Coronary artery (tissue), 2 donors: ENCODE measurements at regions not wholly inside any gene's neighbourhood (a gene's known extent, or its start where the extent isn't known, plus 50 kb on each side); places are given as distances from the start of the nearest gene placed in this dataset.
A peak's percentile ranks its signal among the peaks of the same experiment; 100 is the strongest.
"Not testable (repeated sequence)": the region's sequence is repeated elsewhere in the genome, so short reads cannot be mapped to it uniquely, and the experiment has no call there.

Experiments
- DNase-seq: peaks from one replicate; pipeline ENCODE4 v3.0.0-alpha.2; 2017; ENCODE audit warnings: low spot score
- H3K27ac ChIP-seq, 2 donors: fragments of 200-600 bp; sonication (generic); one replicate each; pipeline ENCODE4 v1.5.1; 2016 to 2019
- H3K4me3 ChIP-seq: fragments of 200-600 bp; sonication (generic); 2 replicates; pipeline ENCODE4 v1.5.1; 2016; ENCODE audit warnings: mild to moderate bottlenecking, moderate library complexity
- TF ChIP-seq, protein P1 (sequence below): fragments of 200-600 bp; sonication (generic); IDR thresholded peaks from one replicate; pipeline ENCODE4 v1.5.1; 2019; ENCODE audit warnings: antibody characterized with exemption

DNA sequence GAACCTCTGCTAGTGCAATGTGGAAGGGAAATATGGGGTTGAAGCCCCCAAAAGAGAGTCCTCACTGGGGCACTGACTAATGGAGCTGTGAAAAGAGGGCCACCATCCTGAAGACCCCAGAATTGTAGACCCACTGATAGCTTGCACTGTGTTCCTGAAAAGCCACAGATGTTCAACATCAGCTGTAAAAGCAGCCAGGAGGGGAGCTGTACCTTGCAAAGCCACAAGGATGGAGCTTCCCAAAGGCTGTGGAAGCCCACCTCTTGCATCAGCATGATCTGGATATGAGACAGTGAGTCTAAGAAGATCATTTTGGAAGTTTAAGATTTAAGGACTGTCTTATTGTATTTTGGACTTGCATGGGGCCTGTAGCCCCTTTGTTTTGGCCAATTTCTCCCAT is 125.8 kb upstream of the TGFBR2 start:
- TF ChIP-seq, protein P1, sequence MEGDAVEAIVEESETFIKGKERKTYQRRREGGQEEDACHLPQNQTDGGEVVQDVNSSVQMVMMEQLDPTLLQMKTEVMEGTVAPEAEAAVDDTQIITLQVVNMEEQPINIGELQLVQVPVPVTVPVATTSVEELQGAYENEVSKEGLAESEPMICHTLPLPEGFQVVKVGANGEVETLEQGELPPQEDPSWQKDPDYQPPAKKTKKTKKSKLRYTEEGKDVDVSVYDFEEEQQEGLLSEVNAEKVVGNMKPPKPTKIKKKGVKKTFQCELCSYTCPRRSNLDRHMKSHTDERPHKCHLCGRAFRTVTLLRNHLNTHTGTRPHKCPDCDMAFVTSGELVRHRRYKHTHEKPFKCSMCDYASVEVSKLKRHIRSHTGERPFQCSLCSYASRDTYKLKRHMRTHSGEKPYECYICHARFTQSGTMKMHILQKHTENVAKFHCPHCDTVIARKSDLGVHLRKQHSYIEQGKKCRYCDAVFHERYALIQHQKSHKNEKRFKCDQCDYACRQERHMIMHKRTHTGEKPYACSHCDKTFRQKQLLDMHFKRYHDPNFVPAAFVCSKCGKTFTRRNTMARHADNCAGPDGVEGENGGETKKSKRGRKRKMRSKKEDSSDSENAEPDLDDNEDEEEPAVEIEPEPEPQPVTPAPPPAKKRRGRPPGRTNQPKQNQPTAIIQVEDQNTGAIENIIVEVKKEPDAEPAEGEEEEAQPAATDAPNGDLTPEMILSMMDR = no peak
- Histone ChIP-seq H3K27ac (peak overlapping the region in 1 of 2 donors; percentile 64), H3K4me3 (no peak overlapping the region)
- no peak for DNase-seq

DNA sequence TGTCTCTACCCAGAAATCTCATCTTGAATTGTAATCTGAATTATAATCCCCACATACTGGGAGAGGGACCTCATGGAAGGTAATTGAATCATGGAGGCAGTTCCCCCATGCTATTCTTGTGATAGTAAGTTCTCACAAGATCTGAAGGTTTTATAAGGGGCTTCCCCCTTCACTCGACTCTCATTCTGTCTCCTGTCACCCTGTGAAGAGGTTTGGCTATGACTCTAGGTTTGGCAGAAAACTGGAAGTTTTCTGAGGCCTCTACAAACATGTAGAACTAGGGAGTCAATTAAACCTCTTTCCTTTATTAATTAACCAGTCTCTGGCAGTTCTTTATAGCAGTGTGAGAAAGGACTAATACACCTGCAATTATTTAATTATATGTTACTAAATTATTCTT is 125.2 kb upstream of the TGFBR2 start:
- Histone ChIP-seq H3K4me3 (no peak overlapping the region), H3K27ac (no peak overlapping the region)
- no peak for DNase-seq
- TF ChIP-seq, protein P1 = no peak

DNA sequence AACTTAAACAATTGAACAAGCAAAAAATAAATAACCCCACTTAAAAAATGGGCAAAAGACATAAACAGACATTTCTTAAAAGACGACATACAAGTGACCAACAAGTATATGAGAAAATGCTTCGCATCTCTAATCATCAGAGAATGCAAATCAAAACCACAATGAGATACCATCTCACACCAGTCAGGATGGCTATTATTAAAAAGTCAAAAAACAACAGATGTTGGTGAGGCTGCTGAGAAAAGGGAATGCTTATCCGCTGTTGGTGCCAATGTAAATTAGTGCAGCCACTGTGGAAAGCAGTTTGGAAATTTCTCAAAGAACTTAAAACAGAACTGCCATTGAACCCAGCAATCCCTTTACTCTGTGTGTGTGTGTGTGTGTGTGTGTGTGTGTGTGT is 122.2 kb upstream of the TGFBR2 start:
- not testable (repeated sequence) for H3K27ac ChIP-seq, H3K4me3 ChIP-seq, DNase-seq

DNA sequence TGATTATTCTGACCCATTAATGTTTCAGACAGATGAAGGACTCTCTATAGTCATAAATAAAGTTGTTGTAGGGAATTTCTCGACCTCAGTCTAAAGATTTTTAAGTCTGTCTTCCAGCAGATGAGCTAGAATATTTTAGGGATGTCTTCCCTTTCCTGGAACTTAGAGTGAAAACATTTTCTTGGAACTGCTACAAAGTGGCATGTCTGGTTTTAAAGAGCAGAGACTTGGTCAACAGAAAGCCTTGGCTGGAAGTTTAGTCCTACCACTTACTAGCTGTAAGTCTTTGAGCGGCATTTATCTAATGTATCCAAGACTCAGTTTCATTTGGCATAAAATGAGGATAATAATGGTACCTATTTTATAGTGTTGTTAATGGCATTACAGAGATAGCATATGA is 120.0 kb upstream of the TGFBR2 start:
- H3K27ac ChIP-seq = no peak overlapping the region
- DNase-seq = no peak
- H3K4me3 ChIP-seq = no peak overlapping the region
- TF ChIP-seq, protein P1 = no peak

DNA sequence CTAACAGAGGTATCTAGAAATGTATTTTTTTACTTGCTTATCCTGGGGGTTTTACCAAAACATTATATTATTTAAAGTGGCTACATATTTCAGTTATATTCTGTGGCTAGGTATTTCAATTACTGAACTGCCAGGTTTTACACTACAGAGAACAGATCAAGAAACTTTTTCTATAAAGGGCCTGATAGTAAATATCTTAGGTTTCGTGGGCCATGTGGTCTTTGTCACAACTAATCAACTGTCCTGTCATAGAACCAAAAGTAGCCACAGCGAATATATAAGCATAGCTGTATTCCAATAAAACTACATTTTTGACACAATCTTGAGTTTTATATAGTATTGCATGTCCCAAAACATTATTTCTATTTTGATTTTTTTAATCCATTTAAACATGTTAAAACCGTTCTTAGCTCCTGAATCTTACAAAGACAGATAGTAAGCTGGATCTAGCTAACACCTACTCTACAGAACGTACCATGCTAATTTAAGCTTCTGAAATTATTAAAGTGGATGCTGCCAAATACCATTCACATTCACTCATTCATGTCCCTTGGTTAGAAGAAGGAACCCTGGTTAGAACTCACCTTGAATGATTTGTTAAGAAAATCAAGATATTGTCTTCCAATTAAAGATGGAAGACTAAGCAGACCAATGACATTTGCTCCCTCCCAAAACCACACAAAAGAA is 118.2 kb upstream of the TGFBR2 start:
- TF ChIP-seq, protein P1 = no peak
- H3K27ac ChIP-seq = no peak overlapping the region
- no peak overlapping the region for H3K4me3 ChIP-seq
- no peak for DNase-seq

DNA sequence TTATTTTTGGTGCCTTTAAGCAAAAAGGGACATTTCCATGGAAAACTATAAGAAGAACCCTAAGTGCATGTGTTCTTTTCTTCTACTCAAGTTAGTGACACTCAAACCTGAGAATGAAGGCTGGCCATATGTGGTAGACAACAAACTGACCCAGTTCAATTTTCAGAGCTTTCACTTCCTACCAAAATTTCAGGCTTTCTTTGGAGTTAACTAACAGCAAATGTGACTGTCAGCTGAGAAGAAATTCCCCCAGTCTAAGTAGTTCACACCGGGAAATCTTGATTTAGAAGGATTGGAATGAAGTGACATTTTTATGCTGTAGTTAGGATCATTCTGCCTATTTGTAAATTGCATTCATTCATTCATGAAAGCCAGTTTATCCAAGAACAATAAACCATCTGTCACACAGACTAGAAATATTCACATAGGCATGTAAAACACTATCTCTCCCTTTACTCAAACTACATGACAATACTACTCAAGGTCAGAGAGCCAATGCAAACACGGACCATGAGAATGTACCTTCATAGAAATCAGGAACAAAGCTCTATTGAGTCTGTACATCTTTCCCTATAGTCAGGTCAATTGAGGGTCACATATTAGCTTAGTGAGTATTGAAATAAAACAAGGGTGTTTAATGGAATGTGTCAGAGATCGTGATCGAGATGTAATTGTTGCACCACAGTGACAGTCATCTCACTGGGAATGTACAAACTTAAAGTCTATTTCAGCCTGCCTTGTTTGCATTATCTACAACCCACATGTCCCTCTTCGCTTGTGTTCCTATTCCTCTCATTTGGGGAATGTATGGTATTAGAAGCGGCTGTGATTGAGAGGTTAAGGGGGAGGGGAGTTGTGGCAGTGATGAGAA is 113.8 kb upstream of the TGFBR2 start:
- H3K27ac ChIP-seq = peak overlapping the region; percentile 69 to 85
- DNase-seq = no peak
- no peak overlapping the region for H3K4me3 ChIP-seq
- TF ChIP-seq, protein P1 = no peak

DNA sequence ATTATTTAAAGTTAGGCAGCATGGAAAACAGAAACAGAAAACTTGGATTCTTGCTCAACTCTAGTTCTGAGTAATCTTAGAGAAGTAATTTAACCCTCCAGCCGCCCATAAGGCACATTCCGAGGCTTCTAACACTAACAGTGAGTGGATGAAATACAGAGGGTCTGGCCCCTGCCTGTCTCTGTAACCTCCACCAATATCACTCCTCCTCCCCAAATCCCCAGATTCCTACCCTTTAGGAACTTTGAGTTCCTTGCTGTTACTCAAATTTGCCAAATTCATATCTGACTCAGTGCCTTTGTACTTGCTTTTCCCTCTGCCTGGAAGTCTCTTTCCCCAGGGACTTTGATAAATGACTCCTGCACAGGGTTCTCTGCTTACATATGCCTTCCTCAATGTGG is 112.5 kb upstream of the TGFBR2 start:
- H3K4me3 ChIP-seq = no peak overlapping the region
- DNase-seq = no peak
- peak overlapping the region; percentile 69 to 85 for H3K27ac ChIP-seq
- TF ChIP-seq, protein P1 = no peak
